ENCODE measurements at regions not wholly inside any gene's neighbourhood (a gene's known extent, or its start where the extent isn't known, plus 50 kb on each side); places are given as distances from the start of the nearest gene placed in this dataset.

GRCh38 chr16:35142147-35142808 is 1682.9 kb downstream of the TP53TG3F start:
- TF ChIP-seq MAX (IDR thresholded peaks at IDR 0.05; ENCODE audit: low read depth, low read length) (no peak), MYC (IDR thresholded peaks at IDR 0.05; ENCODE audit: low read depth, low read length) (no peak), POLR2A (IDR thresholded peaks at IDR 0.05; ENCODE audit: extremely low read depth, insufficient read length) (no peak)
- H3K4me3 ChIP-seq (ENCODE audit: low read depth, low read length), result no peak overlapping the region
- DNase-seq (ENCODE audit: low read depth), result no peak

- H3K4me3 ChIP-seq (ENCODE audit: low read depth, low read length), result no peak overlapping the region
Observed at GRCh38 chr16:35142809-35143192, 1683.4 kb downstream of the TP53TG3F start.

GRCh38 chr16:35144212-35144932 is 1685.0 kb downstream of the TP53TG3F start:
- no peak for TF ChIP-seq MAX (IDR thresholded peaks at IDR 0.05; ENCODE audit: low read depth, low read length)
- TF ChIP-seq CTCF (IDR thresholded peaks at IDR 0.05; ENCODE audit: low read depth, low read length), result no peak
- no peak for TF ChIP-seq MYC (IDR thresholded peaks at IDR 0.05; ENCODE audit: low read depth, low read length)
- no peak for TF ChIP-seq POLR2A (IDR thresholded peaks at IDR 0.05; ENCODE audit: extremely low read depth, insufficient read length)
- no peak for DNase-seq (ENCODE audit: low read depth)
- H3K4me3 ChIP-seq (ENCODE audit: low read depth, low read length), result no peak overlapping the region

More at GRCh38 chr16:35142809-35143192, 1683.4 kb downstream of the TP53TG3F start:
- TF ChIP-seq MYC (IDR thresholded peaks at IDR 0.05; ENCODE audit: low read depth, low read length) (no peak), CTCF (IDR thresholded peaks at IDR 0.05; ENCODE audit: low read depth, low read length) (no peak), POLR2A (IDR thresholded peaks at IDR 0.05; ENCODE audit: extremely low read depth, insufficient read length) (no peak), MAX (IDR thresholded peaks at IDR 0.05; ENCODE audit: low read depth, low read length) (no peak)
- DNase-seq (ENCODE audit: low read depth), result no peak

- no peak for TF ChIP-seq POLR2A (IDR thresholded peaks at IDR 0.05; ENCODE audit: extremely low read depth, insufficient read length)
- no peak overlapping the region for H3K4me3 ChIP-seq (ENCODE audit: low read depth, low read length)
- no peak for DNase-seq (ENCODE audit: low read depth)
Observed at GRCh38 chr16:35146031-35146710, 1686.8 kb downstream of the TP53TG3F start.

- no peak for DNase-seq (ENCODE audit: low read depth)
- no peak for TF ChIP-seq MYC (IDR thresholded peaks at IDR 0.05; ENCODE audit: low read depth, low read length)
- no peak for TF ChIP-seq CTCF (IDR thresholded peaks at IDR 0.05; ENCODE audit: low read depth, low read length)
- TF ChIP-seq POLR2A (IDR thresholded peaks at IDR 0.05; ENCODE audit: extremely low read depth, insufficient read length), result no peak
- TF ChIP-seq MAX (IDR thresholded peaks at IDR 0.05; ENCODE audit: low read depth, low read length), result no peak
- H3K4me3 ChIP-seq (ENCODE audit: low read depth, low read length), result no peak overlapping the region
Observed at GRCh38 chr16:35146723-35147458, 1687.5 kb downstream of the TP53TG3F start.

- no peak for TF ChIP-seq CTCF (IDR thresholded peaks at IDR 0.05; ENCODE audit: low read depth, low read length)
- no peak for TF ChIP-seq POLR2A (IDR thresholded peaks at IDR 0.05; ENCODE audit: extremely low read depth, insufficient read length)
- TF ChIP-seq MYC (IDR thresholded peaks at IDR 0.05; ENCODE audit: low read depth, low read length), result no peak
- DNase-seq (ENCODE audit: low read depth), result no peak
- no peak overlapping the region for H3K4me3 ChIP-seq (ENCODE audit: low read depth, low read length)
Observed at GRCh38 chr16:35147556-35148504, 1688.4 kb downstream of the TP53TG3F start.

Measured in NB4 (cell line).